Testis (tissue), 2 donors: ENCODE measurements at regions not wholly inside any gene's neighbourhood (a gene's known extent, or its start where the extent isn't known, plus 50 kb on each side); places are given as distances from the start of the nearest gene placed in this dataset.

Experiments used
- DNase-seq: peaks from one replicate; pipeline ENCODE4 v3.0.0-alpha.2; 2019
- H3K27ac ChIP-seq, 2 donors: fragments of 200-600 bp; sonication (generic); one replicate each; pipeline ENCODE4 v1.5.1; 2019
- H3K27me3 ChIP-seq: fragments of 200-600 bp; sonication (generic); one replicate; pipeline ENCODE4 v1.5.1; 2019
- H3K36me3 ChIP-seq: fragments of 200-600 bp; sonication (generic); one replicate; pipeline ENCODE4 v1.5.1; 2017; ENCODE audit warnings: low read depth; ENCODE audit errors: missing control alignments
- H3K4me1 ChIP-seq: fragments of 200-600 bp; sonication (generic); one replicate; pipeline ENCODE4 v1.5.1; 2019
- H3K4me3 ChIP-seq, 2 donors: fragments of 200-600 bp; sonication (generic); one replicate each; pipeline ENCODE4 v1.5.1; 2017 to 2019
- H3K9me3 ChIP-seq: fragments of 200-600 bp; sonication (generic); one replicate; pipeline ENCODE4 v1.5.1; 2017
- CTCF ChIP-seq, 3 experiments: fragments of 450-650 bp in 2 of 3; fragments of 200-600 bp in 1 of 3; sonication (generic) in 1 of 3; IDR thresholded peaks; one replicate each; pipeline ENCODE4 v1.5.1; 2016 to 2019; ENCODE audit warnings: antibody characterized with exemption in 3 of 3, mild to moderate bottlenecking in 2 of 3, moderate library complexity in 1 of 3
- POLR2A ChIP-seq: fragments of 450-650 bp; IDR thresholded peaks from one replicate; pipeline ENCODE4 v1.6.1; 2017; ENCODE audit warnings: antibody characterized with exemption, mild to moderate bottlenecking, moderate library complexity
- WGBS, 2 donors: methylation state at CpG; one replicate each; pipeline ENCODE4 v1.1.5; 2018; 5-methylcytosine and 5-hydroxymethylcytosine counted together
- intact Hi-C: fragments of 100-400 bp; cut with DNase I; formaldehyde crosslinking; loops from one replicate; pipeline ENCODE4 v1.15.1; 2023; ENCODE audit warnings: low total_unique reads

- no peak for DNase-seq
- Histone ChIP-seq H3K36me3 (no peaks in the 10 kb centered on the region), H3K9me3 (no peaks in the 10 kb centered on the region), H3K27ac (no peak overlapping the region), H3K27me3 (no peaks in the 10 kb centered on the region), H3K4me1 (no peaks in the 10 kb centered on the region), H3K4me3 (no peak overlapping the region)
- intact Hi-C loops: no loop called here
- no peak for TF ChIP-seq CTCF (IDR thresholded peaks at IDR 0.05)
- no peak for TF ChIP-seq POLR2A
- WGBS, 2 donors: 93 to 94% methylated on average over 6 of the region's 6 CpGs
Measured at GRCh38 chr4:159508917-159509500, 406.1 kb downstream of the RAPGEF2 start.

GRCh38 chr4:159512348-159512747, 409.5 kb downstream of the RAPGEF2 start:
- DNase-seq: no peak
- H3K27me3 ChIP-seq: no peaks in the 10 kb centered on the region
- no peak for TF ChIP-seq CTCF (IDR thresholded peaks at IDR 0.05)
- TF ChIP-seq POLR2A: no peak
- H3K27ac ChIP-seq: no peak overlapping the region
- no peaks in the 10 kb centered on the region for H3K4me1 ChIP-seq
- H3K36me3 ChIP-seq: no peaks in the 10 kb centered on the region
- intact Hi-C loops: no loop called here
- H3K9me3 ChIP-seq: no peaks in the 10 kb centered on the region
- H3K4me3 ChIP-seq: no peak overlapping the region

GRCh38 chr4:159515314-159516025, 412.6 kb downstream of the RAPGEF2 start:
- Histone ChIP-seq H3K36me3 (no peaks in the 10 kb centered on the region), H3K27me3 (no peaks in the 10 kb centered on the region), H3K9me3 (no peaks in the 10 kb centered on the region), H3K27ac (no peak overlapping the region), H3K4me3 (no peak overlapping the region), H3K4me1 (no peaks in the 10 kb centered on the region)
- DNase-seq: no peak
- WGBS, 2 donors: 94 to 100% methylated on average over 2 of the region's 2 CpGs
- no peak for TF ChIP-seq CTCF (IDR thresholded peaks at IDR 0.05)
- TF ChIP-seq POLR2A: no peak
- intact Hi-C loops: no loop called here

GRCh38 chr4:159516556-159517140, 413.8 kb downstream of the RAPGEF2 start:
- H3K27ac ChIP-seq: no peak overlapping the region
- TF ChIP-seq CTCF (IDR thresholded peaks at IDR 0.05) (no peak), POLR2A (no peak)
- H3K4me1 ChIP-seq: no peaks in the 10 kb centered on the region
- no peaks in the 10 kb centered on the region for H3K9me3 ChIP-seq
- H3K36me3 ChIP-seq: no peaks in the 10 kb centered on the region
- H3K27me3 ChIP-seq: no peaks in the 10 kb centered on the region
- no peak overlapping the region for H3K4me3 ChIP-seq
- intact Hi-C loops: no loop called here
- DNase-seq: no peak

- no peak overlapping the region for H3K27ac ChIP-seq
- intact Hi-C loops: no loop called here
- no peaks in the 10 kb centered on the region for H3K4me1 ChIP-seq
- no peaks in the 10 kb centered on the region for H3K9me3 ChIP-seq
- DNase-seq: no peak
- no peaks in the 10 kb centered on the region for H3K36me3 ChIP-seq
- H3K4me3 ChIP-seq: no peak overlapping the region
- 63 to 71% methylated on average over 4 of the region's 4 CpGs for WGBS, 2 donors
- TF ChIP-seq CTCF (IDR thresholded peaks at IDR 0.05) (no peak), POLR2A (no peak)
- H3K27me3 ChIP-seq: no peaks in the 10 kb centered on the region
Measured at GRCh38 chr4:159520074-159520473, 417.2 kb downstream of the RAPGEF2 start.
